Right atrium auricular region (tissue), 2 donors: ENCODE measurements at regions not wholly inside any gene's neighbourhood (a gene's known extent, or its start where the extent isn't known, plus 50 kb on each side); places are given as distances from the start of the nearest gene placed in this dataset.

Experiments
- DNase-seq: peaks from one replicate; pipeline ENCODE4 v3.0.0-alpha.2; 2019; ENCODE audit warnings: low spot score
- H3K27ac ChIP-seq, 2 donors: fragments of 200-600 bp; sonication (generic); 1 replicate in 1 of 2; 2 replicates in 1 of 2; pipeline ENCODE4 v1.5.1; 2016 to 2019
- H3K27me3 ChIP-seq, 2 donors: fragments of 200-600 bp; sonication (generic); one replicate each; pipeline versions ENCODE4 v1.5.1 to v1.6.0; 2017 to 2019
- H3K36me3 ChIP-seq: fragments of 200-600 bp; sonication (generic); one replicate; pipeline ENCODE4 v1.5.1; 2016
- H3K4me1 ChIP-seq, 2 donors: fragments of 200-600 bp; sonication (generic); one replicate each; pipeline versions ENCODE4 v1.5.1 to v1.6.0; 2017 to 2019
- H3K4me3 ChIP-seq, 2 donors: fragments of 200-600 bp; sonication (generic); 1 replicate in 1 of 2; 2 replicates in 1 of 2; pipeline ENCODE4 v1.5.1; 2017 to 2019; ENCODE audit warnings: mild to moderate bottlenecking in 1 of 2, moderate library complexity in 1 of 2
- H3K9me3 ChIP-seq, 2 donors: fragments of 200-600 bp; sonication (generic); one replicate each; pipeline ENCODE4 v1.5.1; 2019
- CTCF ChIP-seq, 2 donors: fragments of 200-600 bp; sonication (generic); IDR thresholded peaks; one replicate each; pipeline ENCODE4 v1.5.1; 2019; ENCODE audit warnings: antibody characterized with exemption in 2 of 2

GRCh38 chr13:77838271-77838670 lies 80.4 kb downstream of the EDNRB start:
- DNase-seq = no peak
- no peak overlapping the region for H3K4me3 ChIP-seq
- no peak overlapping the region for H3K27ac ChIP-seq
- peaks cover 0 to 2% of the 10 kb centered on the region in 2 donors for H3K4me1 ChIP-seq
- H3K27me3 ChIP-seq = no peaks in the 10 kb centered on the region
- no peak for TF ChIP-seq CTCF (IDR thresholded peaks at IDR 0.05)
- H3K9me3 ChIP-seq = no peaks in the 10 kb centered on the region
- no peaks in the 10 kb centered on the region for H3K36me3 ChIP-seq

- no peak for TF ChIP-seq CTCF (IDR thresholded peaks at IDR 0.05)
- Histone ChIP-seq H3K27me3 (no peaks in the 10 kb centered on the region), H3K36me3 (no peaks in the 10 kb centered on the region), H3K4me3 (no peak overlapping the region), H3K9me3 (no peaks in the 10 kb centered on the region), H3K4me1 (peaks cover 0 to 7% of the 10 kb centered on the region in 2 donors), H3K27ac (peak overlapping the region in 1 of 2 donors; percentile 15)
- no peak for DNase-seq
Measured at GRCh38 chr13:77836423-77836822, 82.2 kb downstream of the EDNRB start.

GRCh38 chr13:77833331-77833863 lies 85.2 kb downstream of the EDNRB start:
- DNase-seq = no peak
- no peak for TF ChIP-seq CTCF (IDR thresholded peaks at IDR 0.05)
- H3K9me3 ChIP-seq = no peaks in the 10 kb centered on the region
- H3K4me3 ChIP-seq = no peak overlapping the region
- H3K27ac ChIP-seq = peak overlapping the region; percentile 62 to 78
- H3K36me3 ChIP-seq = no peaks in the 10 kb centered on the region
- peaks cover 0 to 7% of the 10 kb centered on the region in 2 donors for H3K4me1 ChIP-seq
- H3K27me3 ChIP-seq = no peaks in the 10 kb centered on the region

GRCh38 chr13:77832339-77833100 lies 86.1 kb downstream of the EDNRB start:
- Histone ChIP-seq H3K27me3 (no peaks in the 10 kb centered on the region), H3K4me1 (peaks cover 0 to 7% of the 10 kb centered on the region in 2 donors), H3K27ac (peak overlapping the region in 1 of 2 donors; percentile 78), H3K36me3 (no peaks in the 10 kb centered on the region), H3K9me3 (no peaks in the 10 kb centered on the region), H3K4me3 (no peak overlapping the region)
- DNase-seq = no peak
- TF ChIP-seq CTCF (IDR thresholded peaks at IDR 0.05) = no peak

GRCh38 chr13:77831866-77832265 lies 86.8 kb downstream of the EDNRB start:
- DNase-seq = no peak
- peaks cover 0 to 7% of the 10 kb centered on the region in 2 donors for H3K4me1 ChIP-seq

More at GRCh38 chr13:77831866-77832265, 86.8 kb downstream of the EDNRB start:
- Histone ChIP-seq H3K27ac (no peak overlapping the region), H3K36me3 (no peaks in the 10 kb centered on the region), H3K27me3 (no peaks in the 10 kb centered on the region), H3K9me3 (no peaks in the 10 kb centered on the region), H3K4me3 (no peak overlapping the region)
- TF ChIP-seq CTCF (IDR thresholded peaks at IDR 0.05) = no peak
